ENCODE measurements at regions not wholly inside any gene's neighbourhood (a gene's known extent, or its start where the extent isn't known, plus 50 kb on each side); places are given as distances from the start of the nearest gene placed in this dataset.

- Mint-ChIP-seq H3K27me3 (no peaks in the 10 kb centered on the region), H3K9me3 (no peaks in the 10 kb centered on the region), H3K27ac (no peak overlapping the region), H3K4me3 (no peak overlapping the region), H3K36me3 (ENCODE audit: low read depth) (no peaks in the 10 kb centered on the region), H3K4me1 (ENCODE audit: low read depth) (no peaks in the 10 kb centered on the region)
- ChIA-PET POLR2A (no interaction called here), CTCF (no interaction called here)
- intact Hi-C loops (cut with DNase I, micrococcal nuclease), result no loop called here
- ATAC-seq (ENCODE audit: poor library complexity), result no peak
- TF ChIP-seq CTCF (IDR thresholded peaks at IDR 0.05), result no peak
- H3K27ac ChIP-seq (ENCODE audit: low read depth in 1 of 2, low read length in 2 of 2), result no peak overlapping the region
- no peaks in the 10 kb centered on the region for H3K9me3 ChIP-seq (ENCODE audit: control insufficient read depth in 1 of 2, insufficient read depth in 1 of 2, low read length in 2 of 2)
- H3K36me3 ChIP-seq (ENCODE audit: insufficient read depth, low read length), result no peaks in the 10 kb centered on the region
- H3K4me3 ChIP-seq (ENCODE audit: low read length), result no peak overlapping the region
- peak in 1 of 14 experiments; percentile 30 for DNase-seq
- H3K27me3 ChIP-seq (ENCODE audit: control insufficient read depth in 1 of 2, insufficient read depth in 2 of 2, low read length in 2 of 2), result no peaks in the 10 kb centered on the region
- no peaks in the 10 kb centered on the region for H3K4me1 ChIP-seq (ENCODE audit: insufficient read depth, low read length)
Measured at GRCh38 chr4:38266616-38267015, 306.4 kb downstream of the PTTG2 start.

- intact Hi-C loops (cut with DNase I, micrococcal nuclease), result no loop called here
- Histone ChIP-seq H3K27me3 (ENCODE audit: control insufficient read depth in 1 of 2, insufficient read depth in 2 of 2, low read length in 2 of 2) (no peaks in the 10 kb centered on the region), H3K4me1 (ENCODE audit: insufficient read depth, low read length) (no peaks in the 10 kb centered on the region), H3K27ac (ENCODE audit: low read depth in 1 of 2, low read length in 2 of 2) (no peak overlapping the region), H3K4me3 (ENCODE audit: low read length) (no peak overlapping the region), H3K36me3 (ENCODE audit: insufficient read depth, low read length) (no peaks in the 10 kb centered on the region), H3K9me3 (ENCODE audit: control insufficient read depth in 1 of 2, insufficient read depth in 1 of 2, low read length in 2 of 2) (no peaks in the 10 kb centered on the region)
- TF ChIP-seq CTCF (IDR thresholded peaks at IDR 0.05), result no peak
- Mint-ChIP-seq H3K9me3 (no peaks in the 10 kb centered on the region), H3K27me3 (no peaks in the 10 kb centered on the region), H3K4me1 (ENCODE audit: low read depth) (no peaks in the 10 kb centered on the region), H3K36me3 (ENCODE audit: low read depth) (no peaks in the 10 kb centered on the region), H3K27ac (no peak overlapping the region), H3K4me3 (no peak overlapping the region)
- ChIA-PET CTCF (no interaction called here), POLR2A (no interaction called here)
- no peak for ATAC-seq (ENCODE audit: poor library complexity)
- no peak for DNase-seq
Measured at GRCh38 chr4:38268108-38268820, 308.1 kb downstream of the PTTG2 start.

- ChIA-PET POLR2A (no interaction called here), CTCF (no interaction called here)
- H3K27me3 ChIP-seq (ENCODE audit: control insufficient read depth in 1 of 2, insufficient read depth in 2 of 2, low read length in 2 of 2), result no peaks in the 10 kb centered on the region
- no peaks in the 10 kb centered on the region for H3K36me3 ChIP-seq (ENCODE audit: insufficient read depth, low read length)
- H3K4me3 Mint-ChIP-seq, result no peak overlapping the region
- H3K27ac Mint-ChIP-seq, result no peak overlapping the region
- ATAC-seq (ENCODE audit: poor library complexity) (no peak), DNase-seq (no peak)
- H3K9me3 ChIP-seq (ENCODE audit: control insufficient read depth in 1 of 2, insufficient read depth in 1 of 2, low read length in 2 of 2), result no peaks in the 10 kb centered on the region
- no peaks in the 10 kb centered on the region for H3K4me1 Mint-ChIP-seq (ENCODE audit: low read depth)
- H3K4me1 ChIP-seq (ENCODE audit: insufficient read depth, low read length), result no peaks in the 10 kb centered on the region
- no peak overlapping the region for H3K27ac ChIP-seq (ENCODE audit: low read depth in 1 of 2, low read length in 2 of 2)
- H3K4me3 ChIP-seq (ENCODE audit: low read length), result no peak overlapping the region
- no peak for TF ChIP-seq CTCF (IDR thresholded peaks at IDR 0.05)
- no peaks in the 10 kb centered on the region for H3K9me3 Mint-ChIP-seq
- intact Hi-C loops (cut with DNase I, micrococcal nuclease), result no loop called here
- no peaks in the 10 kb centered on the region for H3K27me3 Mint-ChIP-seq
- H3K36me3 Mint-ChIP-seq (ENCODE audit: low read depth), result no peaks in the 10 kb centered on the region
Measured at GRCh38 chr4:38268837-38269236, 308.6 kb downstream of the PTTG2 start.
